ENCODE measurements at regions not wholly inside any gene's neighbourhood (a gene's known extent, or its start where the extent isn't known, plus 50 kb on each side); places are given as distances from the start of the nearest gene placed in this dataset.

GRCh38 chr4:124501576-124501975 is 211.0 kb downstream of the ANKRD50 start:
- Histone ChIP-seq H3K36me3 (ENCODE audit: control insufficient read depth in 3 of 3, insufficient read depth in 3 of 3, low read length in 3 of 3) (no peaks in the 10 kb centered on the region), H3K4me3 (ENCODE audit: low read length in 3 of 3) (no peak overlapping the region), H3K9ac (ENCODE audit: low read depth in 1 of 3, low read length in 3 of 3) (no peak overlapping the region), H3K27me3 (ENCODE audit: control insufficient read depth in 3 of 3, insufficient read depth in 3 of 3, low read length in 3 of 3) (no peaks in the 10 kb centered on the region), H3K9me3 (ENCODE audit: control insufficient read depth in 3 of 3, low read length in 3 of 3) (no peaks in the 10 kb centered on the region), H3K4me1 (ENCODE audit: control insufficient read depth in 3 of 3, insufficient read depth in 3 of 3, low read length in 3 of 3) (no peaks in the 10 kb centered on the region), H3K27ac (ENCODE audit: low read depth, low read length) (no peak overlapping the region)

GRCh38 chr4:124504431-124504830 is 208.1 kb downstream of the ANKRD50 start:
- no peak overlapping the region for H3K9ac ChIP-seq (ENCODE audit: low read depth in 1 of 3, low read length in 3 of 3)
- H3K4me3 ChIP-seq (ENCODE audit: low read length in 3 of 3), result no peak overlapping the region
- H3K9me3 ChIP-seq (ENCODE audit: control insufficient read depth in 3 of 3, low read length in 3 of 3), result no peaks in the 10 kb centered on the region

GRCh38 chr4:124505211-124505610 is 207.3 kb downstream of the ANKRD50 start:
- Histone ChIP-seq H3K36me3 (ENCODE audit: control insufficient read depth in 3 of 3, insufficient read depth in 3 of 3, low read length in 3 of 3) (no peaks in the 10 kb centered on the region), H3K9me3 (ENCODE audit: control insufficient read depth in 3 of 3, low read length in 3 of 3) (no peaks in the 10 kb centered on the region), H3K4me1 (ENCODE audit: control insufficient read depth in 3 of 3, insufficient read depth in 3 of 3, low read length in 3 of 3) (no peaks in the 10 kb centered on the region), H3K9ac (ENCODE audit: low read depth in 1 of 3, low read length in 3 of 3) (no peak overlapping the region), H3K27me3 (ENCODE audit: control insufficient read depth in 3 of 3, insufficient read depth in 3 of 3, low read length in 3 of 3) (no peaks in the 10 kb centered on the region), H3K27ac (ENCODE audit: low read depth, low read length) (no peak overlapping the region), H3K4me3 (ENCODE audit: low read length in 3 of 3) (no peak overlapping the region)

More at GRCh38 chr4:124504431-124504830, 208.1 kb downstream of the ANKRD50 start:
- Histone ChIP-seq H3K27me3 (ENCODE audit: control insufficient read depth in 3 of 3, insufficient read depth in 3 of 3, low read length in 3 of 3) (no peaks in the 10 kb centered on the region), H3K27ac (ENCODE audit: low read depth, low read length) (no peak overlapping the region), H3K36me3 (ENCODE audit: control insufficient read depth in 3 of 3, insufficient read depth in 3 of 3, low read length in 3 of 3) (no peaks in the 10 kb centered on the region), H3K4me1 (ENCODE audit: control insufficient read depth in 3 of 3, insufficient read depth in 3 of 3, low read length in 3 of 3) (no peaks in the 10 kb centered on the region)

- Histone ChIP-seq H3K4me1 (ENCODE audit: control insufficient read depth in 3 of 3, insufficient read depth in 3 of 3, low read length in 3 of 3) (no peaks in the 10 kb centered on the region), H3K9me3 (ENCODE audit: control insufficient read depth in 3 of 3, low read length in 3 of 3) (no peaks in the 10 kb centered on the region), H3K27ac (ENCODE audit: low read depth, low read length) (no peak overlapping the region), H3K4me3 (ENCODE audit: low read length in 3 of 3) (no peak overlapping the region), H3K27me3 (ENCODE audit: control insufficient read depth in 3 of 3, insufficient read depth in 3 of 3, low read length in 3 of 3) (no peaks in the 10 kb centered on the region), H3K36me3 (ENCODE audit: control insufficient read depth in 3 of 3, insufficient read depth in 3 of 3, low read length in 3 of 3) (no peaks in the 10 kb centered on the region), H3K9ac (ENCODE audit: low read depth in 1 of 3, low read length in 3 of 3) (no peak overlapping the region)
Measured at GRCh38 chr4:124509151-124509550, 203.4 kb downstream of the ANKRD50 start.

- H3K4me1 ChIP-seq (ENCODE audit: control insufficient read depth in 3 of 3, insufficient read depth in 3 of 3, low read length in 3 of 3), result no peaks in the 10 kb centered on the region
- H3K36me3 ChIP-seq (ENCODE audit: control insufficient read depth in 3 of 3, insufficient read depth in 3 of 3, low read length in 3 of 3), result no peaks in the 10 kb centered on the region
- no peak overlapping the region for H3K4me3 ChIP-seq (ENCODE audit: low read length in 3 of 3)
- no peak overlapping the region for H3K9ac ChIP-seq (ENCODE audit: low read depth in 1 of 3, low read length in 3 of 3)
- H3K9me3 ChIP-seq (ENCODE audit: control insufficient read depth in 3 of 3, low read length in 3 of 3), result no peaks in the 10 kb centered on the region
- no peak overlapping the region for H3K27ac ChIP-seq (ENCODE audit: low read depth, low read length)
- no peaks in the 10 kb centered on the region for H3K27me3 ChIP-seq (ENCODE audit: control insufficient read depth in 3 of 3, insufficient read depth in 3 of 3, low read length in 3 of 3)
Measured at GRCh38 chr4:124514588-124514987, 197.9 kb downstream of the ANKRD50 start.

- Histone ChIP-seq H3K36me3 (ENCODE audit: control insufficient read depth in 3 of 3, insufficient read depth in 3 of 3, low read length in 3 of 3) (no peaks in the 10 kb centered on the region), H3K9ac (ENCODE audit: low read depth in 1 of 3, low read length in 3 of 3) (no peak overlapping the region), H3K4me1 (ENCODE audit: control insufficient read depth in 3 of 3, insufficient read depth in 3 of 3, low read length in 3 of 3) (no peaks in the 10 kb centered on the region), H3K27me3 (ENCODE audit: control insufficient read depth in 3 of 3, insufficient read depth in 3 of 3, low read length in 3 of 3) (no peaks in the 10 kb centered on the region), H3K27ac (ENCODE audit: low read depth, low read length) (no peak overlapping the region), H3K9me3 (ENCODE audit: control insufficient read depth in 3 of 3, low read length in 3 of 3) (no peaks in the 10 kb centered on the region), H3K4me3 (ENCODE audit: low read length in 3 of 3) (no peak overlapping the region)
Measured at GRCh38 chr4:124515591-124515990, 196.9 kb downstream of the ANKRD50 start.

- H3K27ac ChIP-seq (ENCODE audit: low read depth, low read length), result no peak overlapping the region
- no peaks in the 10 kb centered on the region for H3K4me1 ChIP-seq (ENCODE audit: control insufficient read depth in 3 of 3, insufficient read depth in 3 of 3, low read length in 3 of 3)
- no peaks in the 10 kb centered on the region for H3K27me3 ChIP-seq (ENCODE audit: control insufficient read depth in 3 of 3, insufficient read depth in 3 of 3, low read length in 3 of 3)
- H3K36me3 ChIP-seq (ENCODE audit: control insufficient read depth in 3 of 3, insufficient read depth in 3 of 3, low read length in 3 of 3), result no peaks in the 10 kb centered on the region
- no peak overlapping the region for H3K9ac ChIP-seq (ENCODE audit: low read depth in 1 of 3, low read length in 3 of 3)
- no peak overlapping the region for H3K4me3 ChIP-seq (ENCODE audit: low read length in 3 of 3)
- no peaks in the 10 kb centered on the region for H3K9me3 ChIP-seq (ENCODE audit: control insufficient read depth in 3 of 3, low read length in 3 of 3)
Measured at GRCh38 chr4:124519196-124519595, 193.3 kb downstream of the ANKRD50 start.

GRCh38 chr4:124523816-124524215 is 188.7 kb downstream of the ANKRD50 start:
- Histone ChIP-seq H3K27me3 (ENCODE audit: control insufficient read depth in 3 of 3, insufficient read depth in 3 of 3, low read length in 3 of 3) (no peaks in the 10 kb centered on the region), H3K27ac (ENCODE audit: low read depth, low read length) (no peak overlapping the region), H3K4me3 (ENCODE audit: low read length in 3 of 3) (no peak overlapping the region)

GRCh38 chr4:124525524-124525923 is 187.0 kb downstream of the ANKRD50 start:
- no peaks in the 10 kb centered on the region for H3K36me3 ChIP-seq (ENCODE audit: control insufficient read depth in 3 of 3, insufficient read depth in 3 of 3, low read length in 3 of 3)
- H3K27me3 ChIP-seq (ENCODE audit: control insufficient read depth in 3 of 3, insufficient read depth in 3 of 3, low read length in 3 of 3), result no peaks in the 10 kb centered on the region

More at GRCh38 chr4:124523816-124524215, 188.7 kb downstream of the ANKRD50 start:
- no peaks in the 10 kb centered on the region for H3K4me1 ChIP-seq (ENCODE audit: control insufficient read depth in 3 of 3, insufficient read depth in 3 of 3, low read length in 3 of 3)
- no peak overlapping the region for H3K9ac ChIP-seq (ENCODE audit: low read depth in 1 of 3, low read length in 3 of 3)
- no peaks in the 10 kb centered on the region for H3K36me3 ChIP-seq (ENCODE audit: control insufficient read depth in 3 of 3, insufficient read depth in 3 of 3, low read length in 3 of 3)
- no peaks in the 10 kb centered on the region for H3K9me3 ChIP-seq (ENCODE audit: control insufficient read depth in 3 of 3, low read length in 3 of 3)

GRCh38 chr4:124526331-124526730 is 186.2 kb downstream of the ANKRD50 start:
- no peaks in the 10 kb centered on the region for H3K4me1 ChIP-seq (ENCODE audit: control insufficient read depth in 3 of 3, insufficient read depth in 3 of 3, low read length in 3 of 3)
- no peak overlapping the region for H3K9ac ChIP-seq (ENCODE audit: low read depth in 1 of 3, low read length in 3 of 3)
- no peak overlapping the region for H3K4me3 ChIP-seq (ENCODE audit: low read length in 3 of 3)
- H3K27ac ChIP-seq (ENCODE audit: low read depth, low read length), result no peak overlapping the region
- H3K9me3 ChIP-seq (ENCODE audit: control insufficient read depth in 3 of 3, low read length in 3 of 3), result no peaks in the 10 kb centered on the region
- no peaks in the 10 kb centered on the region for H3K36me3 ChIP-seq (ENCODE audit: control insufficient read depth in 3 of 3, insufficient read depth in 3 of 3, low read length in 3 of 3)
- no peaks in the 10 kb centered on the region for H3K27me3 ChIP-seq (ENCODE audit: control insufficient read depth in 3 of 3, insufficient read depth in 3 of 3, low read length in 3 of 3)

More at GRCh38 chr4:124525524-124525923, 187.0 kb downstream of the ANKRD50 start:
- H3K4me1 ChIP-seq (ENCODE audit: control insufficient read depth in 3 of 3, insufficient read depth in 3 of 3, low read length in 3 of 3), result no peaks in the 10 kb centered on the region
- H3K27ac ChIP-seq (ENCODE audit: low read depth, low read length), result no peak overlapping the region
- no peaks in the 10 kb centered on the region for H3K9me3 ChIP-seq (ENCODE audit: control insufficient read depth in 3 of 3, low read length in 3 of 3)
- no peak overlapping the region for H3K9ac ChIP-seq (ENCODE audit: low read depth in 1 of 3, low read length in 3 of 3)
- H3K4me3 ChIP-seq (ENCODE audit: low read length in 3 of 3), result no peak overlapping the region

GRCh38 chr4:124526769-124527168 is 185.8 kb downstream of the ANKRD50 start:
- Histone ChIP-seq H3K27ac (ENCODE audit: low read depth, low read length) (no peak overlapping the region), H3K27me3 (ENCODE audit: control insufficient read depth in 3 of 3, insufficient read depth in 3 of 3, low read length in 3 of 3) (no peaks in the 10 kb centered on the region), H3K9ac (ENCODE audit: low read depth in 1 of 3, low read length in 3 of 3) (no peak overlapping the region), H3K4me1 (ENCODE audit: control insufficient read depth in 3 of 3, insufficient read depth in 3 of 3, low read length in 3 of 3) (no peaks in the 10 kb centered on the region), H3K4me3 (ENCODE audit: low read length in 3 of 3) (no peak overlapping the region), H3K9me3 (ENCODE audit: control insufficient read depth in 3 of 3, low read length in 3 of 3) (no peaks in the 10 kb centered on the region), H3K36me3 (ENCODE audit: control insufficient read depth in 3 of 3, insufficient read depth in 3 of 3, low read length in 3 of 3) (no peaks in the 10 kb centered on the region)

Measured in skeletal muscle tissue (tissue), 3 donors.